AG09309 (cell line): ENCODE measurements at regions not wholly inside any gene's neighbourhood (a gene's known extent, or its start where the extent isn't known, plus 50 kb on each side); places are given as distances from the start of the nearest gene placed in this dataset.
A peak's percentile ranks its signal among the peaks of the same experiment; 100 is the strongest.

ENCODE experiments used
- DNase-seq: peaks from one replicate; pipeline ENCODE4 v3.0.0-alpha.2; 2010; ENCODE audit warnings: low read depth
- H3K4me3 ChIP-seq: 2 replicates; pipeline ENCODE4 v1.5.1; 2011; ENCODE audit warnings: mild to moderate bottlenecking, low read depth, low read length, moderate library complexity; ENCODE audit not compliant: control insufficient read depth
- CTCF ChIP-seq: IDR thresholded peaks from 2 replicates; pipeline ENCODE4 v1.5.1; 2011; ENCODE audit warnings: mild to moderate bottlenecking, low read depth, low read length, inconsistent platforms; ENCODE audit not compliant: insufficient read depth, control insufficient read depth; ENCODE audit errors: missing control alignments

GRCh38 chr12:67390273-67390672 is 121.1 kb downstream of the CAND1 start:
- H3K4me3 ChIP-seq: no peak overlapping the region
- TF ChIP-seq CTCF: no peak
- DNase-seq: no peak

GRCh38 chr12:67391034-67391433 is 121.9 kb downstream of the CAND1 start:
- DNase-seq: no peak
- H3K4me3 ChIP-seq: no peak overlapping the region
- no peak for TF ChIP-seq CTCF

GRCh38 chr12:67391656-67392055 is 122.5 kb downstream of the CAND1 start:
- DNase-seq: no peak
- no peak for TF ChIP-seq CTCF
- no peak overlapping the region for H3K4me3 ChIP-seq

GRCh38 chr12:67394550-67394949 is 125.4 kb downstream of the CAND1 start:
- DNase-seq: peak; percentile 34
- no peak overlapping the region for H3K4me3 ChIP-seq
- TF ChIP-seq CTCF: peak; percentile 37

GRCh38 chr12:67400742-67401141 is 131.6 kb downstream of the CAND1 start:
- no peak for DNase-seq
- TF ChIP-seq CTCF: no peak
- H3K4me3 ChIP-seq: no peak overlapping the region

- H3K4me3 ChIP-seq: no peak overlapping the region
- no peak for TF ChIP-seq CTCF
- DNase-seq: no peak
Measured at GRCh38 chr12:67410246-67410645, 141.1 kb downstream of the CAND1 start.

- no peak for DNase-seq
- H3K4me3 ChIP-seq: no peak overlapping the region
- no peak for TF ChIP-seq CTCF
Measured at GRCh38 chr12:67410667-67411067, 141.5 kb downstream of the CAND1 start.
